ENCODE measurements at regions not wholly inside any gene's neighbourhood (a gene's known extent, or its start where the extent isn't known, plus 50 kb on each side); places are given as distances from the start of the nearest gene placed in this dataset.

DNA sequence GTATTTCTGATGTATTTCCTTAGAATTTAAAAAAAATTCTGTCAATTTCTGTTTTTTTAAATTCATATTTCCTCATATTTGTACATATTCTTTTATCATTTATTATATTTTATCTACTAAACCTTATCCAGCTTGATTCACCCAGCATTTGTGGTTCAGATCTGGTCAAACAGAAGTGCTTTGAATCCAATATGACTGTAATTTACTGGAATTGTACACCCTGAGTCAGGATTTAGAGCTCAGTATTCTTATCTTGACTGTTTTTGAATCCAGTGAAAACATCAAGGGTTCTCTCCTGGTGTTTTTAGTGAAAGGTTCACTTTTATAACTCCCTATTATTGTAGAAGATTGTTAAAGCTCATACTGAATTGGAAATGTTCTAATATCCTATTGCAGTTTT lies 1077.0 kb upstream of the NCAM2 start:
- TF ChIP-seq, protein P1, sequence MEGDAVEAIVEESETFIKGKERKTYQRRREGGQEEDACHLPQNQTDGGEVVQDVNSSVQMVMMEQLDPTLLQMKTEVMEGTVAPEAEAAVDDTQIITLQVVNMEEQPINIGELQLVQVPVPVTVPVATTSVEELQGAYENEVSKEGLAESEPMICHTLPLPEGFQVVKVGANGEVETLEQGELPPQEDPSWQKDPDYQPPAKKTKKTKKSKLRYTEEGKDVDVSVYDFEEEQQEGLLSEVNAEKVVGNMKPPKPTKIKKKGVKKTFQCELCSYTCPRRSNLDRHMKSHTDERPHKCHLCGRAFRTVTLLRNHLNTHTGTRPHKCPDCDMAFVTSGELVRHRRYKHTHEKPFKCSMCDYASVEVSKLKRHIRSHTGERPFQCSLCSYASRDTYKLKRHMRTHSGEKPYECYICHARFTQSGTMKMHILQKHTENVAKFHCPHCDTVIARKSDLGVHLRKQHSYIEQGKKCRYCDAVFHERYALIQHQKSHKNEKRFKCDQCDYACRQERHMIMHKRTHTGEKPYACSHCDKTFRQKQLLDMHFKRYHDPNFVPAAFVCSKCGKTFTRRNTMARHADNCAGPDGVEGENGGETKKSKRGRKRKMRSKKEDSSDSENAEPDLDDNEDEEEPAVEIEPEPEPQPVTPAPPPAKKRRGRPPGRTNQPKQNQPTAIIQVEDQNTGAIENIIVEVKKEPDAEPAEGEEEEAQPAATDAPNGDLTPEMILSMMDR (IDR thresholded peaks at IDR 0.05; ENCODE audit: borderline replicate concordance, extremely low read depth, low read length, poor library complexity, severe bottlenecking): no peak
- TF ChIP-seq EZH2 (IDR thresholded peaks at IDR 0.05; ENCODE audit: borderline replicate concordance, low read depth, low read length, severe bottlenecking): no peak

All from DND-41 (cell line).